Fibroblast of villous mesenchyme (primary cell): ENCODE measurements at regions not wholly inside any gene's neighbourhood (a gene's known extent, or its start where the extent isn't known, plus 50 kb on each side); places are given as distances from the start of the nearest gene placed in this dataset.

Experiments
- DNase-seq: peaks from one replicate; pipeline ENCODE4 v3.0.0-alpha.2; 2010; ENCODE audit warnings: low read depth
- H3K4me3 ChIP-seq: 2 replicates; pipeline ENCODE4 v1.5.1; 2011; ENCODE audit warnings: low read depth, mild to moderate bottlenecking, low read length
- TF ChIP-seq, protein P1 (sequence below): IDR thresholded peaks from 2 replicates; pipeline ENCODE4 v1.5.1; 2012; ENCODE audit warnings: low read depth, mild to moderate bottlenecking, low read length; ENCODE audit not compliant: insufficient read depth

DNA sequence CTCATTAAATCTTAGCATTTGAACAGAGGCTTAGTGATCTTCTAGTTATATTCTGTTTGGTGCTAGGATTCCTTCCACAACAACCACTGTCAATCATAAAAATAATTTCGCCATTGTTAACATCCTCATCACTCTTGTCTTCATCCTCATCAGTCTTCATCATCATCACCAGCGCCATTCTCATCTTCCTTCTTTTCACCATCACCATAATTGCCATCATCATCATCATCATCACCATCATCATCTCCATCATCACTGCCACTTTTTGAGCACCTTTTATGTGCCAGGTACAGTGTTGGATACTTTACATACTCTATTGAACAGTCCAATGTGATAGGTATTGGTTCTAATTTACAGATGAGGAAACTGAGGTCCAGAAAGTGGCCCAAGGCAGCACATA is 245.7 kb downstream of the PTPRU start:
- no peak overlapping the region for H3K4me3 ChIP-seq
- no peak for DNase-seq
- TF ChIP-seq, protein P1, sequence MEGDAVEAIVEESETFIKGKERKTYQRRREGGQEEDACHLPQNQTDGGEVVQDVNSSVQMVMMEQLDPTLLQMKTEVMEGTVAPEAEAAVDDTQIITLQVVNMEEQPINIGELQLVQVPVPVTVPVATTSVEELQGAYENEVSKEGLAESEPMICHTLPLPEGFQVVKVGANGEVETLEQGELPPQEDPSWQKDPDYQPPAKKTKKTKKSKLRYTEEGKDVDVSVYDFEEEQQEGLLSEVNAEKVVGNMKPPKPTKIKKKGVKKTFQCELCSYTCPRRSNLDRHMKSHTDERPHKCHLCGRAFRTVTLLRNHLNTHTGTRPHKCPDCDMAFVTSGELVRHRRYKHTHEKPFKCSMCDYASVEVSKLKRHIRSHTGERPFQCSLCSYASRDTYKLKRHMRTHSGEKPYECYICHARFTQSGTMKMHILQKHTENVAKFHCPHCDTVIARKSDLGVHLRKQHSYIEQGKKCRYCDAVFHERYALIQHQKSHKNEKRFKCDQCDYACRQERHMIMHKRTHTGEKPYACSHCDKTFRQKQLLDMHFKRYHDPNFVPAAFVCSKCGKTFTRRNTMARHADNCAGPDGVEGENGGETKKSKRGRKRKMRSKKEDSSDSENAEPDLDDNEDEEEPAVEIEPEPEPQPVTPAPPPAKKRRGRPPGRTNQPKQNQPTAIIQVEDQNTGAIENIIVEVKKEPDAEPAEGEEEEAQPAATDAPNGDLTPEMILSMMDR: no peak

DNA sequence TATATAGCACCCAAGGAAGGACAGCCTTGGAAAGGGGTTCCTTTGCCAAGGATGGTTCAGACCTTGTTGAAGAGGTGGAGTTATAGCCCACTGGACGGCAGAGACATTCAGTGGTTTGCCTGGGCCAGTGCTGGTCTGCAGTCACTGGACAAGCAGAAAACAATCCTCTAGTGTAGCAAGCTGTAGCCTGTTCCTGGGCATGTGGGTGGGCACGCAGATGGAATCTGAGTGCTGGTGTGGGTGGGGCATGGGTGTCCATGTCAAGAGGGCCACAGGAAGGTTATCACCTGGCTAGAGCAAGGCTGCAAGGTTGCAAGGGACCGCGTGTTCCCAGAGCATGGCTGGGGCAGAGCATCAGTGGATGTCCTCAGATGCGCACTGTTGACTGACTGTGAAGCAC is 244.7 kb downstream of the PTPRU start:
- TF ChIP-seq, protein P1: no peak
- DNase-seq: no peak
- no peak overlapping the region for H3K4me3 ChIP-seq

DNA sequence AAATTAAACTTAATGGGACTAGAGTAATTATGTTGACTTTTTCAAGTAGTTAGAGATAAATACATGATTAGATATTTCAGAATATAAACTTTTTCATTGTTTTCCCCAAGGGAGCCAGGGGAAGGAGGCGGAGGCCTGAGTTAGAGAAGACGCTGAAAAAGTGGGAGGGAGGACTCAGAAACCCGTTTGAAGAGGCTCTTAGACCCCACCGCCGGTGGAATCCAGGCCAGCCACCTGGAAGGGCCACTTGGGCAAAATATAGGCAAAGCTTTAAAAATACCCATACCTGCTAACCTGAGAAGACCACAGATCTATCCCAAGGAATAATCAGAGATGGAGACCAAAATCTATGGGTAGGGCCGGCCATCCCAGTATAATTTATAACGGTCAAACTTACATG is 242.6 kb downstream of the PTPRU start:
- no peak for DNase-seq
- TF ChIP-seq, protein P1: no peak
- H3K4me3 ChIP-seq: no peak overlapping the region

DNA sequence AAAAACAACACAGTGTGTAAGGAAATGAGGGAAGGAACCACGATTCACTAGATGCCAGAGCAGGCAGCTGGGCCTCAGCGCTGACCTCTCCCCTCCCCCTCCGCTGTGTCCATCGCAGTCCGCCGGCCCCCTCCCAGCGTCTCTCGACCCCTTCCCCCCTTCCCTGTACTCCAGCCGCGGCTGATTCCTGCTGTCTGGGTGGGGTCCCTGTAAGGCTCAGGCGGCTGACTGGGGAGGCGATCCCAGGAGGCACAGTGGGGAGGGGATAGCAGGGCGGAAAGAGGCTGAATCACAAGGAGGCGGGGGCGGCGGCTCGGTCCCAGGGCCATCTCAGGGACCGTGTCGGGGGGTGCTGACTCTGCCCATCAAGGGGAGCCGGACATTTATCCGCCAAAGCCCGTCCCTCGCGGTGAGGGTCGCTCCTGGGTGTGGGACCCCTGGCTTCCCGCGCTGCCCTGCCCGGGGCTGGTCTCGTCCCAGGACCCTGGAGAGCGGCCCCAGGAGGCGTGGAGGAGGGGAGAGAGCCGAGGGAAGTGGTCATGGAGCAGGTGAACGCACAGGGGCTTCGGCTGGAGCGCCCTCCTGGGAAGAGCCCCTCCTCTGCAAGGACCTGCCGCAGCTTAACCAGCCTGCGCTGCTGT is 241.9 kb downstream of the PTPRU start:
- TF ChIP-seq, protein P1: no peak
- no peak overlapping the region for H3K4me3 ChIP-seq
- DNase-seq: no peak

DNA sequence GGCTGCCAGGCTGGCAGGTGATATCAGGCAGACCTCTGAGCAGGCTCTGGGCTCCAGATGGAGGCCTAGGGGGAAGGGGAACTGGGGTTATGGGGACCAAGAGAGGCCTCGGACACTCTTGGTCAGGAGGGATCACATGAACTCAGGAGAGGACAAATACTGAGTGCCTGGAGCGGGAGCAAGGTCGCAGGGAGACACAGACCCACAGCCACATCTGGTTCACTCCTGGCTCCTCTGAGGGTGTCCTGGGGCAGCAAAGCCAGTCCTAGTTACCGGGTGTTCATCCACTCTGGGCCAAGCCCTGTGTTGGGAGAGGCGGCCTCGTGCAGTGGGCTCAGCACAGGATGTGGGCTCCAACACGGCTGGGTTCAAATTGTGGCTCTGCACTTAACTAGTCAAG is 239.0 kb downstream of the PTPRU start:
- TF ChIP-seq, protein P1: no peak
- no peak for DNase-seq
- H3K4me3 ChIP-seq: no peak overlapping the region

DNA sequence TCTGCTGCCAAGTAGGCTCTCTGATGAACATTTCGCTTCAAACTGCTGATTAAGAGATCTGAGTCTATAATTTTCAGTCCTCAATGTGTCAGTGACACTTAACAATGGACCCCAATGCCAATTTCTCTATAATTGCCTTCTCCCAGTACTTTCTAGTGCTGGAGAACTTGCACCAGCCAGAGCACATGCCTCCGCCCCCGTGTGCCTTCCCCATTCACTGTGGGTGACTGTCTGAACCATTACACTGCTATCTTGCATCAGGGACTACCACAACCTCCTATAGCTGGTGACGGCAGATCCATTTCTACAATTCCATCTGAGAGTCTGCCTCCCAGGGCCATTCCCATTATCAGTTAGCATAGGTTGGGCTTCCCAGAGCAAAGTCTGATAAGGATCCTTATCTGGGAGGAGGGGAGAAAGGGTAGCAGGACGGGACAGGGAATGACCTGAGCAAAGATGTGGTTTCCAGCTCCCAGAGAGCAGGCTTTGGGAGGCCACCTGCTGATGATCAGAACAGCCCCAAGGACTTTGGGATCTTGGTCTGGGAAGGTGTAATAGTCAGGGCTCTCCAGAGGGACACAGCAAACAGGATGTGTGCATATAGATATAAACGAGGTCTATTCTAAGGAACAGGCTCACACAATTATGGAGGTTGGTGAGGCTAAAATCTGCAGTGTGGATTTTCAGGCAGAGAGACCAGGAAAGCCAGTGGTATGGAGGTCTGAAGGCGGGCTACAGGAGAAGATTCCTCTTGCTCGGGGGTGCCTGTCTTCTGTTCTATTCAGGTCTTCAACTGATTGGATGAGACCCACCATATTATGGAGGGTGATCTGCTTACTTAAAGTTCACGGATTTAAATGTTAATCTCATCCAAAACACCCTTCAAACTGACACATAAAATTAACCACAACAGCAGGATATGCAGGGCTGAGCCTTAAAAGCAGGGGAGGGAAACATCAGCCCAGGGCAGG is 238.2 kb downstream of the PTPRU start:
- DNase-seq: no peak
- TF ChIP-seq, protein P1: no peak
- H3K4me3 ChIP-seq: no peak overlapping the region
